ENCODE measurements at regions not wholly inside any gene's neighbourhood (a gene's known extent, or its start where the extent isn't known, plus 50 kb on each side); places are given as distances from the start of the nearest gene placed in this dataset.

DNA sequence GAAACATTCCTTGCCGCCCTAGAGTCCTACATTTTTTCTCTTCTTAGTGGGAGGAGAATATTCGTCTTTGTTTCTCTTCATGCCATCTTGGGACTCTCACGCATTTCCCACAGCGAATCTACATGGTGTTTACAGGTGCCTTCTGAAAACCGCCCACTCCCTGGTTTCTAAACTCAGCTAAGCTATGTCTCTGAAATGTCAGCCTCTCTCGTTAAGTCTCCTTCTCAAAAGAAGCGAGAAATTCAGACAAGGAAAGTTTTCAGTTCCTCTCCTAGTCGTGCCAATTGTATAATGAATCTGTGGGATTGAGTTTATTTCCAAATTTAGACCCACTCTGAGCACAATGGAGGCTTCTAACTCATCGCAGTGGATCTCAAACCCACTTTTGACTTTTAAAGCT lies 186.8 kb upstream of the NFIB start:
- Histone ChIP-seq H3K27ac (no peak overlapping the region), H3K27me3 (no peaks in the 10 kb centered on the region), H3K36me3 (no peaks in the 10 kb centered on the region), H3K4me1 (no peaks in the 10 kb centered on the region), H3K4me3 (no peak overlapping the region), H3K9me3 (no peaks in the 10 kb centered on the region)
- intact Hi-C loops (cut with DNase I): no loop called here
- no peak for DNase-seq
- 74 to 77% methylated on average over 9 of the region's 9 CpGs for WGBS, 2 donors
- TF ChIP-seq, protein P1, sequence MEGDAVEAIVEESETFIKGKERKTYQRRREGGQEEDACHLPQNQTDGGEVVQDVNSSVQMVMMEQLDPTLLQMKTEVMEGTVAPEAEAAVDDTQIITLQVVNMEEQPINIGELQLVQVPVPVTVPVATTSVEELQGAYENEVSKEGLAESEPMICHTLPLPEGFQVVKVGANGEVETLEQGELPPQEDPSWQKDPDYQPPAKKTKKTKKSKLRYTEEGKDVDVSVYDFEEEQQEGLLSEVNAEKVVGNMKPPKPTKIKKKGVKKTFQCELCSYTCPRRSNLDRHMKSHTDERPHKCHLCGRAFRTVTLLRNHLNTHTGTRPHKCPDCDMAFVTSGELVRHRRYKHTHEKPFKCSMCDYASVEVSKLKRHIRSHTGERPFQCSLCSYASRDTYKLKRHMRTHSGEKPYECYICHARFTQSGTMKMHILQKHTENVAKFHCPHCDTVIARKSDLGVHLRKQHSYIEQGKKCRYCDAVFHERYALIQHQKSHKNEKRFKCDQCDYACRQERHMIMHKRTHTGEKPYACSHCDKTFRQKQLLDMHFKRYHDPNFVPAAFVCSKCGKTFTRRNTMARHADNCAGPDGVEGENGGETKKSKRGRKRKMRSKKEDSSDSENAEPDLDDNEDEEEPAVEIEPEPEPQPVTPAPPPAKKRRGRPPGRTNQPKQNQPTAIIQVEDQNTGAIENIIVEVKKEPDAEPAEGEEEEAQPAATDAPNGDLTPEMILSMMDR (IDR thresholded peaks at IDR 0.05): no peak
- TF ChIP-seq POLR2AphosphoS5 (IDR thresholded peaks at IDR 0.05) (no peak), POLR2A (IDR thresholded peaks at IDR 0.05) (no peak), EP300 (IDR thresholded peaks at IDR 0.05) (no peak)

DNA sequence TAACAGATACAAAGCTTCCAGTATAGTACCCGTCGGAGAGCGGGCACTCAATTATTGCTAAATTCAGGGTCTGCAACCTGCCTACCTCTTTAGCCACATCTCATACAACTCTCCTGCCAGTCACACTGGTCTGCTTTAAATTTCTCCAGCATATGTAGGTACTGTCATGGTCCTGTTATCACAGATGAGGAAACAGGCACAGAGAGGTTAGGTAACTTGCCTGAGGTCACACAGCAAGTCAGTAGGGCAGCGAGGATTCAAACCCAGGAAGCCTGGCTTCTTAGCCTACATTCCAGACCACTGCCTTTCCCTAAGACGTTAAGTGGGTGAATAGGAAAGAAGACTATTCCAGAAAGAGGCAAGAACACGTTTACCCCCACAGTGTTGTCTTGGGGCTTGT lies 186.0 kb upstream of the NFIB start:
- intact Hi-C loops (cut with DNase I): no loop called here
- Histone ChIP-seq H3K27me3 (no peaks in the 10 kb centered on the region), H3K9me3 (no peaks in the 10 kb centered on the region), H3K4me1 (no peaks in the 10 kb centered on the region), H3K4me3 (no peak overlapping the region), H3K27ac (no peak overlapping the region), H3K36me3 (no peaks in the 10 kb centered on the region)
- DNase-seq: no peak
- 83 to 91% methylated on average over 6 of the region's 6 CpGs for WGBS, 2 donors
- TF ChIP-seq POLR2AphosphoS5 (IDR thresholded peaks at IDR 0.05) (no peak), EP300 (IDR thresholded peaks at IDR 0.05) (no peak)
- TF ChIP-seq, protein P1 (IDR thresholded peaks at IDR 0.05): no peak

DNA sequence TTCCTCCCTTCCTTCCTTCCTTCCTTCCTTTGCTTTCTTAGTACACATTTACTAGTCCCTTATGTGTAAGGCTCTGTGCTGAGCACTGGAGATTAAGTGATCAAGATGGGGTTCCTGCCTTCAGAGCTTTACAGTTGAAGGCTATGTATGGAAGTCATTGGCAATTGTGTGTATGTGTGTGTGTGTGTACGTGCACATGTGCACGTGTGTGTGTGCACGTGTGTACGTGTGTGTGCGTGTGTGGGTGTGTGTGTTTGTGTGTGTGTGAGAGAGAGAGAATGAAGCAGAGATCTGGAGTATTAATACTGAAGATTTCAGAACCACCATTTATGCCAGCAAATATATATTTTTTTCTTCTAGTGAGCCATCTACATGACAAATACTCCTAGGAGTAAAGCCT lies 184.9 kb upstream of the NFIB start:
- no peak for DNase-seq
- H3K4me1 ChIP-seq: no peaks in the 10 kb centered on the region
- WGBS, 2 donors: 87 to 90% methylated on average over 5 of the region's 5 CpGs

DNA sequence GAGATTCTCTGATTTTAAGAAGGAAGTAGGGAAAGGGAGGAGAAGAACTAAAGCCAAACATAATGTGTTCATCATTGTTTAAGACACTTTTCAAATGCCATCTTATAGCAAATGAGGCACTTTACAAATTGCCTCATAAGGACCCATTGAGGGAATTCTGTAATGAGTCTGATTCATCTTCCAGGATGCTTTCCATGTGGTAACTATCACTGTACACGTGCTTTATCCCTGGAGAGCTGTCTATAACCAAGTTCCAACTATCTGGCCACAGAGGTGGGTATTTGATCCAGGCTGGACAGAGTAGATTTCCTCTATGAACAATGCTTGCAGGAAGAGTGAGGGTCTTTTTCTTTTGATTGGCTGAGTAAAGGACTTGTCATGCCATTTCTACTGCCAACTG lies 183.5 kb upstream of the NFIB start:
- 58 to 73% methylated on average over 1 of the region's 1 CpG for whole genome bisulfite sequencing, 2 donors
- H3K9me3 ChIP-seq: no peaks in the 10 kb centered on the region
- no peaks in the 10 kb centered on the region for H3K4me1 ChIP-seq
- H3K27ac ChIP-seq: no peak overlapping the region
- no peaks in the 10 kb centered on the region for H3K36me3 ChIP-seq
- no peak for DNase-seq
- H3K27me3 ChIP-seq: no peaks in the 10 kb centered on the region
- TF ChIP-seq EP300 (IDR thresholded peaks at IDR 0.05) (no peak), POLR2A (IDR thresholded peaks at IDR 0.05) (no peak), POLR2AphosphoS5 (IDR thresholded peaks at IDR 0.05) (no peak)
- TF ChIP-seq, protein P1 (IDR thresholded peaks at IDR 0.05): no peak
- intact Hi-C loops (cut with DNase I): no loop called here
- H3K4me3 ChIP-seq: no peak overlapping the region

More for the DNA sequence above, 184.9 kb upstream of the NFIB start:
- H3K36me3 ChIP-seq: no peaks in the 10 kb centered on the region
- H3K9me3 ChIP-seq: no peaks in the 10 kb centered on the region
- no peak overlapping the region for H3K27ac ChIP-seq
- TF ChIP-seq, protein P1 (IDR thresholded peaks at IDR 0.05): no peak
- TF ChIP-seq POLR2AphosphoS5 (IDR thresholded peaks at IDR 0.05) (no peak), EP300 (IDR thresholded peaks at IDR 0.05) (no peak), POLR2A (IDR thresholded peaks at IDR 0.05) (no peak)
- no peak overlapping the region for H3K4me3 ChIP-seq
- intact Hi-C loops (cut with DNase I): no loop called here
- no peaks in the 10 kb centered on the region for H3K27me3 ChIP-seq

DNA sequence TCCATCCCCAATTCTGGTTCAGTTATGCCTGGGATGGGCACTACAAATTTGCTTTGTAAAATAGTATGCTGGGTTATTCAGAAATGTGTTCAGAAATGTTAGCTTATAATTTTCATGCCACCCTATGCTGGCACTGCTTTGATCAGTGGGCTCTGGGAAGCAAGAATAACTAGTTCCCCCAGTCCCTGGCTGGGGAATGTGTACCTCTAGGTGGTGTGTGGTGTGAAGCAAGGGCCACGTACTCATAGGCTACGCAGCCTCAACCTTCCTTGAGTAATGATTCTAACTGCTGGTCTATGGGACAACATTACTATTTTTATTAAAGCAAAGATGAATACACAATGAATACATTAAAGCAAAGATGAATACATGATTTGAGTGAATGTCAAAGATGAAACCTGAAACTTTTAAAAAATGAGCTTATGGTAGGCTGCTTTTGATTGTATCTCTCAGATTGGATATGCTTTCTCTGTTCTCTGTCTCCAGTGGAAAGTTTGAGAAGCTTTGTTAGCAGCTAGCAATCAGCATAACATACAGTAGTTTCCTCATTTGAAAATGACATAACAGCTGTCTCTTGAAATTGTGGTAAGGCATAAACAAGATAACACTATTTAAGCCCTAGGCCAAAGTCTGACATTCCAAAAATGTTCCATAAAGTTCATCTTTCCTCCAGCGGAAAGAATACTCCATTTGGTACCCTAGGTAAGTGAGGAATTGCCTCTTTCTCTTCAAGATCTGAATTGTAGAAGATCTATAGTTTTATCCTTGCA lies 174.7 kb upstream of the NFIB start:
- no peak overlapping the region for H3K27ac ChIP-seq
- no peak for DNase-seq
- TF ChIP-seq, protein P1 (IDR thresholded peaks at IDR 0.05): no peak
- TF ChIP-seq EP300 (IDR thresholded peaks at IDR 0.05) (no peak), POLR2AphosphoS5 (IDR thresholded peaks at IDR 0.05) (no peak), POLR2A (IDR thresholded peaks at IDR 0.05) (no peak)
- H3K36me3 ChIP-seq: no peaks in the 10 kb centered on the region
- no peaks in the 10 kb centered on the region for H3K27me3 ChIP-seq
- no peak overlapping the region for H3K4me3 ChIP-seq
- intact Hi-C loops (cut with DNase I): no loop called here
- 82 to 91% methylated on average over 3 of the region's 3 CpGs for WGBS, 2 donors
- H3K9me3 ChIP-seq: no peaks in the 10 kb centered on the region
- no peaks in the 10 kb centered on the region for H3K4me1 ChIP-seq
